A549 (cell line): ENCODE measurements at regions not wholly inside any gene's neighbourhood (a gene's known extent, or its start where the extent isn't known, plus 50 kb on each side); places are given as distances from the start of the nearest gene placed in this dataset.

Experiments
- ATAC-seq, 2 experiments: fragments of 200-7000 bp in 1 of 2; fragments of >200 bp in 1 of 2; cut with Nextera tagmentation in 1 of 2; cut with Tn5 transposase in 1 of 2; 3 replicates each; pipeline versions ENCODE4 v1.8.0 to v1.9.1; 2018 to 2020; ENCODE audit warnings: mild to moderate bottlenecking in 1 of 2, moderate library complexity in 1 of 2
- CTCF ChIA-PET: fragments of 300-600 bp; sonication (Branson Sonifier 250); formaldehyde crosslinking; extraction: SDS; loops from one replicate; lab custom pipeline; 2021; ENCODE audit warnings: antibody characterized with exemption, inconsistent platforms; lab: Yijun Ruan, JAX
- POLR2A ChIA-PET: fragments of 350-600 bp; formaldehyde crosslinking; extraction: SDS; loops from one replicate; lab custom pipeline; 2021; ENCODE audit warnings: antibody characterized with exemption, inconsistent platforms; lab: Yijun Ruan, JAX
- DNase-seq, 2 experiments: peaks; one replicate each; pipeline versions ENCODE4 v3.0.0 to v3.0.0-alpha.2; 2011 to 2016; ENCODE audit warnings: low read depth in 1 of 2, low spot score in 1 of 2
- FAIRE-seq: peaks from 2 replicates; lab custom pipeline; 2011; peaks lifted over from hg19 to GRCh38; lab: Jason Lieb, UNC
- H3K27ac ChIP-seq, 2 experiments: fragments of >200 bp; sonication (Bioruptor Twin); formaldehyde crosslinking; 3 replicates each; pipeline ENCODE4 v1.5.1; 2016 to 2017
- H3K4me1 ChIP-seq: fragments of >200 bp; sonication (Bioruptor Twin); formaldehyde crosslinking; 3 replicates; pipeline ENCODE4 v1.6.1; 2016
- H3K4me2 ChIP-seq: fragments of >200 bp; sonication (Bioruptor Twin); formaldehyde crosslinking; 3 replicates; pipeline ENCODE4 v1.6.1; 2016
- H3K4me3 ChIP-seq: fragments of >200 bp; sonication (Bioruptor Twin); formaldehyde crosslinking; 3 replicates; pipeline ENCODE4 v1.5.1; 2016
- H3K9me3 ChIP-seq: fragments of >200 bp; sonication (Bioruptor Twin); formaldehyde crosslinking; 3 replicates; pipeline ENCODE4 v1.6.1; 2016
- ATOH8 ChIP-seq: fragments of 250-450 bp; sonication (Bioruptor Pico); IDR thresholded peaks from 2 replicates; pipeline ENCODE4 v1.5.0; 2020; ENCODE audit warnings: low read depth, mild to moderate bottlenecking, moderate library complexity
- CBX8 ChIP-seq: fragments of 200-600 bp; sonication (generic); IDR thresholded peaks from 2 replicates; pipeline ENCODE4 v1.6.1; 2016
- CTCF ChIP-seq: fragments of >200 bp; sonication (Bioruptor Twin); formaldehyde crosslinking; IDR thresholded peaks from 3 replicates; pipeline ENCODE4 v1.5.1; 2016
- ELK1 ChIP-seq: fragments of 150-350 bp; IDR thresholded peaks from 2 replicates; pipeline ENCODE4 v1.6.1; 2014; ENCODE audit warnings: low read depth, mild to moderate bottlenecking, low read length
- EP300 ChIP-seq, 2 experiments: fragments of >200 bp; sonication (Bioruptor Twin); formaldehyde crosslinking; IDR thresholded peaks; 2 replicates in 1 of 2; 3 replicates in 1 of 2; pipeline ENCODE4 v1.6.1; 2016 to 2017
- HES2 ChIP-seq: fragments of >200 bp; sonication (Bioruptor Twin); formaldehyde crosslinking; IDR thresholded peaks from 2 replicates; pipeline ENCODE4 v1.6.1; 2016
- HEYL ChIP-seq: fragments of 250-450 bp; sonication (Bioruptor Pico); IDR thresholded peaks from 2 replicates; pipeline ENCODE4 v1.8.0; 2021; ENCODE audit warnings: mild to moderate bottlenecking, moderate library complexity
- HMGXB4 ChIP-seq: fragments of 250-450 bp; sonication (Bioruptor Pico); IDR thresholded peaks from 2 replicates; pipeline ENCODE4 v1.5.0; 2021; ENCODE audit warnings: mild to moderate bottlenecking, moderate library complexity, borderline replicate concordance
- JUNB ChIP-seq: fragments of >200 bp; sonication (Bioruptor Twin); formaldehyde crosslinking; IDR thresholded peaks from 2 replicates; pipeline ENCODE4 v1.6.1; 2016
- MAFK ChIP-seq: fragments of 450-650 bp; IDR thresholded peaks from 2 replicates; pipeline ENCODE4 v1.6.1; 2014; ENCODE audit not compliant: partially characterized antibody
- MAX ChIP-seq: IDR thresholded peaks from 2 replicates; pipeline ENCODE4 v1.6.1; 2012
- NFE2L2 ChIP-seq: fragments of 150-350 bp; conservative IDR thresholded peaks from 2 replicates; pipeline ENCODE4 v1.6.1; 2014; ENCODE audit warnings: low read length
- NPAS2 ChIP-seq: fragments of 250-450 bp; sonication (Bioruptor Pico); IDR thresholded peaks from 2 replicates; pipeline ENCODE4 v1.8.0; 2022; ENCODE audit warnings: mild to moderate bottlenecking, moderate library complexity, borderline replicate concordance
- NR3C1 ChIP-seq: fragments of >200 bp; sonication (Bioruptor Twin); formaldehyde crosslinking; IDR thresholded peaks from 3 replicates; pipeline ENCODE4 v1.6.1; 2017
- PHF8 ChIP-seq: fragments of 200-600 bp; sonication (generic); IDR thresholded peaks from 2 replicates; pipeline ENCODE4 v1.6.1; 2016; ENCODE audit warnings: low read depth, mild to moderate bottlenecking, antibody characterized with exemption, moderate library complexity, borderline replicate concordance
- RCOR1 ChIP-seq: fragments of 150-350 bp; IDR thresholded peaks from 2 replicates; pipeline ENCODE4 v1.6.1; 2014; ENCODE audit warnings: antibody characterized with exemption, low read length, low read depth
- TFCP2L1 ChIP-seq: fragments of 250-450 bp; sonication (Bioruptor Pico); IDR thresholded peaks from 2 replicates; pipeline ENCODE4 v1.5.0; 2021; ENCODE audit warnings: mild to moderate bottlenecking
- ZFP36 ChIP-seq: fragments of 450-650 bp; IDR thresholded peaks from 2 replicates; pipeline ENCODE4 v1.6.1; 2014; ENCODE audit warnings: borderline replicate concordance; ENCODE audit not compliant: partially characterized antibody
- ZNF302 ChIP-seq: fragments of 250-450 bp; sonication (Bioruptor Pico); IDR thresholded peaks from 2 replicates; pipeline ENCODE4 v1.9.0; 2021; ENCODE audit warnings: inconsistent platforms, mild to moderate bottlenecking, moderate library complexity
- ZSCAN20 ChIP-seq: fragments of 250-450 bp; sonication (Bioruptor Pico); IDR thresholded peaks from 2 replicates; pipeline ENCODE4 v1.8.0; 2022; ENCODE audit warnings: mild to moderate bottlenecking, moderate library complexity
- WGBS: methylation state at CpG from one replicate; pipeline ENCODE4 v1.1.6; 2017; ENCODE audit errors: missing lambda C conversion rate; 5-methylcytosine and 5-hydroxymethylcytosine counted together

- WGBS: 50% methylated on average over 2 of the region's 2 CpGs
- Histone ChIP-seq H3K4me2 (no peak overlapping the region), H3K4me3 (no peak overlapping the region), H3K9me3 (no peaks in the 10 kb centered on the region), H3K4me1 (no peaks in the 10 kb centered on the region), H3K27ac (no peak overlapping the region)
- ChIA-PET POLR2A (no interaction called here), CTCF (no interaction called here)
- ATAC-seq (no peak), FAIRE-seq (no peak), DNase-seq (no peak)
- no peak for TF ChIP-seq EP300 (IDR thresholded peaks at IDR 0.05)
- no peak for TF ChIP-seq CBX8
- TF ChIP-seq RCOR1: no peak
- no peak for TF ChIP-seq NFE2L2
- TF ChIP-seq MAX: no peak
- no peak for TF ChIP-seq PHF8
- no peak for TF ChIP-seq HES2
- no peak for TF ChIP-seq CTCF
- no peak for TF ChIP-seq MAFK
- TF ChIP-seq HMGXB4 (CRISPR knock-in tag): no peak
- TF ChIP-seq ZSCAN20: no peak
- no peak for TF ChIP-seq ZNF302 (CRISPR knock-in tag)
- no peak for TF ChIP-seq ATOH8 (CRISPR knock-in tag)
- no peak for TF ChIP-seq ELK1
- no peak for TF ChIP-seq TFCP2L1 (CRISPR knock-in tag)
- TF ChIP-seq NPAS2 (CRISPR knock-in tag): no peak
- TF ChIP-seq HEYL: no peak
- no peak for TF ChIP-seq NR3C1
These were observed 114.9 kb upstream of the NHSL1 start for GRCh38 chr6:138614151-138614550.

- ChIA-PET CTCF (interaction anchor here (1.0 kb wide), 1 partner anchor 27 kb away, joined by 4 read pairs; no protein-coding TSS in a partner anchor), POLR2A (no interaction called here)
- H3K4me2 ChIP-seq: no peak overlapping the region
- ATAC-seq: no peak
- no peaks in the 10 kb centered on the region for H3K4me1 ChIP-seq
- TF ChIP-seq JUNB: no peak
- TF ChIP-seq ZFP36: no peak
- no peak overlapping the region for H3K27ac ChIP-seq
- no peak overlapping the region for H3K4me3 ChIP-seq
- FAIRE-seq: no peak
- 73% methylated on average over 3 of the region's 3 CpGs for WGBS
- no peak for DNase-seq
- H3K9me3 ChIP-seq: no peaks in the 10 kb centered on the region
These were observed 118.9 kb upstream of the NHSL1 start for GRCh38 chr6:138618168-138618567.
